ENCODE measurements at regions not wholly inside any gene's neighbourhood (a gene's known extent, or its start where the extent isn't known, plus 50 kb on each side); places are given as distances from the start of the nearest gene placed in this dataset.

DNA sequence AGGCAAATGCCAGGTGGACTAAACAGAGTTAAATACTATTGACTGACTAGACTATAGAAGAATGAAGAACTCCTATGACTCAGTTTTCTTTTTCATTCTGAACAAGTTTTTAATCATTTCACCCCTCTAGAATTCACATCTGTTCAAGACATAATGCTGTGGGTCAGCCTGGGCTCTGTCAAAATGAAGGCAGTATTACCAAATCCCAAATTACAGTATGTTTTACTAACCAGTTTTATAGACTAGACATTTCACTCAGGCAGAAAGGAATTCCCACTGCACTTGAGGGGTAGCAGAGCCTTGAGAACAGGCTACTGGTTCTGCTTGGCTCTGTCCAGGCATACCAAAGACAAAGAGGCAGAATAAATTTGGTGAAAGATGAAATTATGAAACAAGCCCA lies 511.7 kb downstream of the EPHA4 start:
- no peak overlapping the region for H3K4me3 ChIP-seq (ENCODE audit: low read depth, low read length)
- H3K4me1 ChIP-seq (ENCODE audit: control insufficient read depth, insufficient read depth, low read length): no peaks in the 10 kb centered on the region
- POLR2A ChIA-PET: no interaction called here
- CTCF ChIA-PET: no interaction called here
- no peaks in the 10 kb centered on the region for H3K9me3 ChIP-seq (ENCODE audit: control insufficient read depth, insufficient read depth, low read depth, low read length)
- TF ChIP-seq ZBTB48 (tag by site-specific recombination; IDR thresholded peaks at IDR 0.05): no peak
- no peak for TF ChIP-seq ZNF26 (tag by site-specific recombination; IDR thresholded peaks at IDR 0.05)
- TF ChIP-seq ZNF174 (tag by site-specific recombination; IDR thresholded peaks at IDR 0.05): no peak
- TF ChIP-seq, protein P1, sequence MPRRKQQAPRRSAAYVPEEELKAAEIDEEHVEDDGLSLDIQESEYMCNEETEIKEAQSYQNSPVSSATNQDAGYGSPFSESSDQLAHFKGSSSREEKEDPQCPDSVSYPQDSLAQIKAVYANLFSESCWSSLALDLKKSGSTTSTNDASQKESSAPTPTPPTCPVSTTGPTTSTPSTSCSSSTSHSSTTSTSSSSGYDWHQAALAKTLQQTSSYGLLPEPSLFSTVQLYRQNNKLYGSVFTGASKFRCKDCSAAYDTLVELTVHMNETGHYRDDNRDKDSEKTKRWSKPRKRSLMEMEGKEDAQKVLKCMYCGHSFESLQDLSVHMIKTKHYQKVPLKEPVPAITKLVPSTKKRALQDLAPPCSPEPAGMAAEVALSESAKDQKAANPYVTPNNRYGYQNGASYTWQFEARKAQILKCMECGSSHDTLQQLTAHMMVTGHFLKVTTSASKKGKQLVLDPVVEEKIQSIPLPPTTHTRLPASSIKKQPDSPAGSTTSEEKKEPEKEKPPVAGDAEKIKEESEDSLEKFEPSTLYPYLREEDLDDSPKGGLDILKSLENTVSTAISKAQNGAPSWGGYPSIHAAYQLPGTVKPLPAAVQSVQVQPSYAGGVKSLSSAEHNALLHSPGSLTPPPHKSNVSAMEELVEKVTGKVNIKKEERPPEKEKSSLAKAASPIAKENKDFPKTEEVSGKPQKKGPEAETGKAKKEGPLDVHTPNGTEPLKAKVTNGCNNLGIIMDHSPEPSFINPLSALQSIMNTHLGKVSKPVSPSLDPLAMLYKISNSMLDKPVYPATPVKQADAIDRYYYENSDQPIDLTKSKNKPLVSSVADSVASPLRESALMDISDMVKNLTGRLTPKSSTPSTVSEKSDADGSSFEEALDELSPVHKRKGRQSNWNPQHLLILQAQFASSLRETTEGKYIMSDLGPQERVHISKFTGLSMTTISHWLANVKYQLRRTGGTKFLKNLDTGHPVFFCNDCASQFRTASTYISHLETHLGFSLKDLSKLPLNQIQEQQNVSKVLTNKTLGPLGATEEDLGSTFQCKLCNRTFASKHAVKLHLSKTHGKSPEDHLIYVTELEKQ (tag by site-specific recombination; IDR thresholded peaks at IDR 0.05; ENCODE audit: borderline replicate concordance): no peak
- no peak for TF ChIP-seq ZBTB1 (tag by site-specific recombination; IDR thresholded peaks at IDR 0.05)
- TF ChIP-seq WT1 (tag by site-specific recombination; IDR thresholded peaks at IDR 0.05): no peak
- no peak for TF ChIP-seq KLF9 (tag by site-specific recombination; IDR thresholded peaks at IDR 0.05; ENCODE audit: low read depth)
- TF ChIP-seq GFI1B (tag by site-specific recombination; IDR thresholded peaks at IDR 0.05): no peak
- TF ChIP-seq ZNF658 (tag by site-specific recombination; IDR thresholded peaks at IDR 0.05): no peak
- TF ChIP-seq, protein P2, sequence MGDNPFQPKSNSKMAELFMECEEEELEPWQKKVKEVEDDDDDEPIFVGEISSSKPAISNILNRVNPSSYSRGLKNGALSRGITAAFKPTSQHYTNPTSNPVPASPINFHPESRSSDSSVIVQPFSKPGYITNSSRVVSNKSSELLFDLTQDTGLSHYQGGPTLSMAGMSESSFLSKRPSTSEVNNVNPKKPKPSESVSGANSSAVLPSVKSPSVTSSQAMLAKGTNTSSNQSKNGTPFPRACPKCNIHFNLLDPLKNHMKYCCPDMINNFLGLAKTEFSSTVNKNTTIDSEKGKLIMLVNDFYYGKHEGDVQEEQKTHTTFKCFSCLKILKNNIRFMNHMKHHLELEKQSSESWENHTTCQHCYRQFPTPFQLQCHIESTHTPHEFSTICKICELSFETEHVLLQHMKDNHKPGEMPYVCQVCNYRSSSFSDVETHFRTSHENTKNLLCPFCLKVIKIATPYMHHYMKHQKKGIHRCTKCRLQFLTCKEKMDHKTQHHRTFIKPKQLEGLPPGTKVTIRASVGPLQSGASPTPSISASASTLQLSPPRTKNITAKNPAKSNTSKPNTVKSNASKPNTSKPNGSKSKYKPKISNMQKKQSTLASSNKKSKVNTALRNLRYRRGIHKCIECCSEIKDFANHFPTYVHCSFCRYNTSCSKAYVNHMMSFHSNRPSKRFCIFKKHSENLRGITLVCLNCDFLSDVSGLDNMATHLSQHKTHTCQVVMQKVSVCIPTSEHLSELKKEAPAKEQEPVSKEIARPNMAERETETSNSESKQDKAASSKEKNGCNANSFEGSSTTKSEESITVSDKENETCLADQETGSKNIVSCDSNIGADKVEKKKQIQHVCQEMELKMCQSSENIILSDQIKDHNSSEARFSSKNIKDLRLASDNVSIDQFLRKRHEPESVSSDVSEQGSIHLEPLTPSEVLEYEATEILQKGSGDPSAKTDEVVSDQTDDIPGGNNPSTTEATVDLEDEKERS (tag by site-specific recombination; IDR thresholded peaks at IDR 0.05): no peak
- no peaks in the 10 kb centered on the region for H3K36me3 ChIP-seq (ENCODE audit: control insufficient read depth in 2 of 2, insufficient read depth in 1 of 2, low read length in 2 of 2)
- no peak overlapping the region for H3K27ac ChIP-seq (ENCODE audit: extremely low read depth, low read depth, low read length)

GRCh38 chr2:221063568-221063967 lies 508.5 kb downstream of the EPHA4 start:
- Histone ChIP-seq H3K27ac (ENCODE audit: extremely low read depth, low read depth, low read length) (no peak overlapping the region), H3K9me3 (ENCODE audit: control insufficient read depth, insufficient read depth, low read depth, low read length) (no peaks in the 10 kb centered on the region), H3K36me3 (ENCODE audit: control insufficient read depth in 2 of 2, insufficient read depth in 1 of 2, low read length in 2 of 2) (no peaks in the 10 kb centered on the region), H3K4me1 (ENCODE audit: control insufficient read depth, insufficient read depth, low read length) (no peaks in the 10 kb centered on the region), H3K4me3 (ENCODE audit: low read depth, low read length) (no peak overlapping the region)
- ChIA-PET CTCF (no interaction called here), POLR2A (no interaction called here)
- TF ChIP-seq, protein P3, sequence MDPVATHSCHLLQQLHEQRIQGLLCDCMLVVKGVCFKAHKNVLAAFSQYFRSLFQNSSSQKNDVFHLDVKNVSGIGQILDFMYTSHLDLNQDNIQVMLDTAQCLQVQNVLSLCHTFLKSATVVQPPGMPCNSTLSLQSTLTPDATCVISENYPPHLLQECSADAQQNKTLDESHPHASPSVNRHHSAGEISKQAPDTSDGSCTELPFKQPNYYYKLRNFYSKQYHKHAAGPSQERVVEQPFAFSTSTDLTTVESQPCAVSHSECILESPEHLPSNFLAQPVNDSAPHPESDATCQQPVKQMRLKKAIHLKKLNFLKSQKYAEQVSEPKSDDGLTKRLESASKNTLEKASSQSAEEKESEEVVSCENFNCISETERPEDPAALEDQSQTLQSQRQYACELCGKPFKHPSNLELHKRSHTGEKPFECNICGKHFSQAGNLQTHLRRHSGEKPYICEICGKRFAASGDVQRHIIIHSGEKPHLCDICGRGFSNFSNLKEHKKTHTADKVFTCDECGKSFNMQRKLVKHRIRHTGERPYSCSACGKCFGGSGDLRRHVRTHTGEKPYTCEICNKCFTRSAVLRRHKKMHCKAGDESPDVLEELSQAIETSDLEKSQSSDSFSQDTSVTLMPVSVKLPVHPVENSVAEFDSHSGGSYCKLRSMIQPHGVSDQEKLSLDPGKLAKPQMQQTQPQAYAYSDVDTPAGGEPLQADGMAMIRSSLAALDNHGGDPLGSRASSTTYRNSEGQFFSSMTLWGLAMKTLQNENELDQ (tag by site-specific recombination; IDR thresholded peaks at IDR 0.05; ENCODE audit: low read depth): no peak
- TF ChIP-seq ZNF623 (tag by site-specific recombination; IDR thresholded peaks at IDR 0.05) (no peak), ZNF114 (tag by site-specific recombination; IDR thresholded peaks at IDR 0.05) (no peak), ZEB2 (tag by site-specific recombination; IDR thresholded peaks at IDR 0.05) (no peak), ZNF670 (tag by site-specific recombination; IDR thresholded peaks at IDR 0.05; ENCODE audit: low read depth) (no peak), ZNF423 (tag by site-specific recombination; IDR thresholded peaks at IDR 0.05) (no peak), ZNF830 (tag by site-specific recombination; IDR thresholded peaks at IDR 0.05; ENCODE audit: low read depth) (no peak), ZNF23 (tag by site-specific recombination; IDR thresholded peaks at IDR 0.05; ENCODE audit: borderline replicate concordance) (no peak), REPIN1 (tag by site-specific recombination; IDR thresholded peaks at IDR 0.05; ENCODE audit: low read depth) (no peak), PRDM4 (tag by site-specific recombination; IDR thresholded peaks at IDR 0.05) (no peak)
- TF ChIP-seq, protein P4, sequence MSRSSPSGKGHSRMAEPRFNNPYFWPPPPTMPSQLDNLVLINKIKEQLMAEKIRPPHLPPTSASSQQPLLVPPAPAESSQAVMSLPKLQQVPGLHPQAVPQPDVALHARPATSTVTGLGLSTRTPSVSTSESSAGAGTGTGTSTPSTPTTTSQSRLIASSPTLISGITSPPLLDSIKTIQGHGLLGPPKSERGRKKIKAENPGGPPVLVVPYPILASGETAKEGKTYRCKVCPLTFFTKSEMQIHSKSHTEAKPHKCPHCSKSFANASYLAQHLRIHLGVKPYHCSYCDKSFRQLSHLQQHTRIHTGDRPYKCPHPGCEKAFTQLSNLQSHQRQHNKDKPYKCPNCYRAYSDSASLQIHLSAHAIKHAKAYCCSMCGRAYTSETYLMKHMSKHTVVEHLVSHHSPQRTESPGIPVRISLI (tag by site-specific recombination; IDR thresholded peaks at IDR 0.05): no peak
